ENCODE measurements at regions not wholly inside any gene's neighbourhood (a gene's known extent, or its start where the extent isn't known, plus 50 kb on each side); places are given as distances from the start of the nearest gene placed in this dataset.
A peak's percentile ranks its signal among the peaks of the same experiment; 100 is the strongest.
"Not testable (repeated sequence)": the region's sequence is repeated elsewhere in the genome, so short reads cannot be mapped to it uniquely, and the experiment has no call there.

GRCh38 chrX:148080593-148080992, 99.5 kb downstream of the FMR1NB start:
- no peak for DNase-seq

- DNase-seq = no peak
These were observed 103.5 kb downstream of the FMR1NB start for GRCh38 chrX:148084611-148085010.

DNA sequence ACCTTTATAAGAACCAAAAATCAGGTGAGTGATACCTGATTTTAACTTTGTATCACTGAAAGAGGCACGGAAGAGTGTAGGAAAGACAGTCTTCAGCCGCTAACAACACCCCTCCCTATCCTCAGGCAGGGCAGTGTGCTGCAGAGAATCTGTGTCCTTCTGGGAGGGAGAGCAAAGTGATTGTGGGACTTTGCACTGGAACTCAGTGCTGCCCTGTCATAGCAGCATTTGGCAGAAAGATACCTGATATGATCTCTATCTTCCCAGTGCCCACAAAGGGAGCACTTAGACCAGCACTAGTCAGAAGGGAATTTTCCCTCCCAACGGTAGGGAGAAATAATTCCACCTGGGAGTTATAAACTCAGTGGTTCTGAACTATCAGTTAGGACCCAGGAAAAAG, 139.0 kb downstream of the FMR1NB start:
- DNase-seq = no peak

DNA sequence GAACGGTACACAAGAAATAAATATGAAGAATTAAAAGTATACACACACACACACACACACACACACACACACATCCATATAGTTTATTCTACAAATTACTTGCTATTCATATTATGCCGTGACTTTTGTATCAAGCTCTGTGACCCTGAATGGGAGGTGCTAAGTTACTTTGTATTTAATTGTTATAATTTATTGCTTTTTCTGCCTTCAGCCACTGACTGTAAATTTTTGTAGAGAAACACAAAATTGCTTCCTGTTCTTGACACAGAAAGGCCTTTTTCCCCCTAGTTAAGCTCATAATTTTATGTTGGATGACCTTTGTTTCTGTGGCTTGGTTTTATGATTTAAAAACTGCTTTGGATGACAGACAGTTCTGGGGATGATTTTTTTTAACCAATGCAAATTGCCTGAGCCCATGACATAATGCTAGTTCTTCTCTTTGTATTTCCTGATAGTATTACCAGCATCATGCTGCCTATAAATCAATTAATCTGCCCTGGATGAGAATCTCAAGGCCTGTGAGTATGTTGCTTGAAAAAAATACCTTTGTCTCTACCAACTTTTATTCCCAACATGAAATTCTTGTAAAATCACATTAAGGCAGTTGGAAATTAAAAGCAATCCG, 140.0 kb downstream of the FMR1NB start:
- no peak for DNase-seq

DNA sequence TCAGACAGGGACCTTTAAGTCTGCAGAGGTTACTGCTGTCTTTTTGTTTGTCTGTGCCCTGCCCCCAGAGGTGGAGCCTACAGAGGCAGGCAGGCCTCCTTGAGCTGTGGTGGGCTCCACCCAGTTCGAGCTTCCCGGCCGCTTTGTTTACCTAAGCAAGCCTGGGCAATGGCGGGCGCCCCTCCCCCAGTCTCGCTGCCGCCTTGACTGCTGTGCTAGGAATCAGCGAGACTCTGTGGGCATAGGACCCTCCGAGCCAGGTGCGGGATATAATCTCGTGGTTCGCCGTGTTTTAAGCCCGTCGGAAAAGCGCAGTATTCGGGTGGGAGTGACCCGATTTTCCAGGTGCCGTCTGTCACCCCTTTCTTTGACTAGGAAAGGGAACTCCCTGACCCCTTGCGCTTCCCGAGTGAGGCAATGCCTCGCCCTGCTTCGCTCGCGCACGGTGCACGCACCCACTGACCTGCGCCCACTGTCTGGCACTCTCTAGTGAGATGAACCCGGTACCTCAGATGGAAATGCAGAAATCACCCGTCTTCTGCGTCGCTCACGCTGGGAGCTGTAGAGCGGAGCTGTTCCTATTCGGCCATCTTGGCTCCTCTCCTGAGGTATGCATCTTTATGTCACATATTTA, 147.9 kb downstream of the FMR1NB start:
- not testable (repeated sequence) for DNase-seq

GRCh38 chrX:148133105-148133725, 152.1 kb downstream of the FMR1NB start:
- DNase-seq = peak in 1 of 2 experiments; percentile 2

DNA sequence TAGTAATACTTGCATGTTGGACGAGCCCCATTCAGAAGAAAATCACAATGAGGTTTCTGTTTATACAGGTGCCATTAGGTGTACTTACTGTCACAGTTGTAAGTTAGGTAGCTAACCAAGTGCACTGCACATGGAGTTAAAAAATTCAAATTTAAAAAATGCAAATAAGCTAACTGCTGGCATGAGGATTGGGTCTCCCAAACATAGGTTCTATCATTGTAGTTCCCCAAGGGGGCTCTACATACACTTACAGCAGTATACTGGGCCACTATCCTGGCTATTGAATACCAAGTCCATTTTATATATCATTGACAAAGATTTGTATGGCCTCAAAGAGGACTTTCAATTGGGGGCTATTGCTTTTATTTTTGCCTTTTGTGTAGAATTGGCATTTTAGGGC, 153.4 kb downstream of the FMR1NB start:
- DNase-seq = peak in 1 of 2 experiments; percentile 6

- no peak for DNase-seq
These were observed 154.6 kb downstream of the FMR1NB start for GRCh38 chrX:148135738-148136137.

GRCh38 chrX:148146121-148146520, 165.0 kb downstream of the FMR1NB start:
- no peak for DNase-seq

DNA sequence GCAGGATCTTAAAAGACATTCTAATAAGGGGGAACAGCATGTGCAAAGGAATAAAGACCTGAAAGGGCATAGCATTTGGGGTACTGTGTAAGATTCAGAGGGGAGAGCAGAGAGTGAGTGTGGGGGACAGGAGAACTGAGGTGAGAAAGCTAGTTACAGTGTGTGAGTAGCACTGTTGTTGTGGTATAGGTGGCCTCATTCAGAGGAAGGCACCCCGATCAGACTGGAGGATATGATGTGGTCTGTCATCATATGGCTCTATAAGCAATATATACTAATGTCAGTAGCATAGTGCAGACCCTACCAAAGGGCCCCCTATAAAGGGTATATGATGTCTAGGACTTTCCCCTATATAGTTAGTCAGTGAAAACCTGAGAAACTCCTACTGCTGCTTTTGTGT, 175.8 kb downstream of the FMR1NB start:
- DNase-seq = no peak

GRCh38 chrX:148159796-148160195, 178.7 kb downstream of the FMR1NB start:
- DNase-seq = no peak

GRCh38 chrX:148161701-148162100, 180.6 kb downstream of the FMR1NB start:
- DNase-seq = no peak

GRCh38 chrX:148185631-148186030, 204.5 kb downstream of the FMR1NB start:
- no peak for DNase-seq

- DNase-seq = no peak
These were observed 211.4 kb downstream of the FMR1NB start for GRCh38 chrX:148192547-148192946.

GRCh38 chrX:148193759-148194158, 212.6 kb downstream of the FMR1NB start:
- DNase-seq = no peak

DNA sequence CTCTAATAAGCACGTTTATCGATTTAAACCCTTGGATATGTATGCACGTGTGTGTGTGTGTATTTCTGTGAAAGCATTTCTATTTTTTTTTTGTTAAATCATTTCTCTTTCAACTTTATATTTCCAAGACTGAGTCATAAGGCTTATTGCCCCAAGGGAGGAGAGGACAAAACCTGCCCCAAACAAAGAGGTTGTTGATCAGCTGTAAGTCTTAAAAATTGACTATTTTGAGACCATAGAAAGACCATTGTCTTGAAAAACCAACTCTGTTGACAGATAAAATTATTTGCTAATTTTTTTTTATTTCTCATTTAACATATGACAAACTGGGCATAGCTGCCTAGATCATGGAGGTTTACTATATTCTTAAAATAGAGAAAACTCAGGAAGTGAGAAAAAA, 222.4 kb downstream of the FMR1NB start:
- no peak for DNase-seq

DNA sequence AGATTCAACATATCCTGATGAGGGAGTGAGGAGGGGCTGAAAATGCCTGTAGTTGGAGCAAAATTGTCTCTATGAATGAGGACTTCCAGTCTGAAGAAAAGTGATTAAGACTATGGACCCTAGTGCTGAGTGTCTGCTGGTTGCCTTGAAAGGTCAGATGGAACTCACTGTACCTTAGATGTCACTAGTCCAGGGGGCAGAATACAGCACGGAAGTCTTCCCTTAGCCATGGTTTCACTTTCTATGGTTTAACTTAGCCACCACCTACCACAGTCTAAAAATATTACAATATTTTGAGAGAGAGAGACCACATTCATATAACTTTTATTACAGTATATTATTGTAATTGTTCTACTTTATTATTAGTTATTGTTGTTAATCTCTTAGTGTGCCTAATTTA, 223.1 kb downstream of the FMR1NB start:
- no peak for DNase-seq

DNA sequence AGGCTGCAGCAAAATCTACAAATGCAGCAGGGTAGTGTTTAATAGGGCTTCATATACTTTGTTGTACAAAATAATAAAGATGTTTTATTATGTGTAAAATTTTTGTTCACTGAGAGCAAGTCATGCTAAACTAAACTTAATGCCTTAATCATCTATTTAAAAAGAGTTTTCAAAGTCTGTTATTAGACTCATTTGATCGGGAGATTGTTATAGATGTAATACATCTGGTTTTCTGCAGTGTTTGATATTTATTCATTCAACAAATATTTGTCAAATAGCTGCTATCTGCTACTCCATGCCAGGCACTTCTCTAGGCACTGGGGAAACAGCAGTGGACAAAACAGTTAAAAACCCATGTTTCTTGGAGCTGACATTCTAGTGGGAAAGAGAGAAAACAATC, 233.6 kb downstream of the FMR1NB start:
- no peak for DNase-seq

GRCh38 chrX:148215726-148216125, 234.6 kb downstream of the FMR1NB start:
- no peak for DNase-seq

- no peak for DNase-seq
These were observed 242.2 kb downstream of the FMR1NB start for GRCh38 chrX:148223361-148223760.

- DNase-seq = no peak
These were observed 247.4 kb downstream of the FMR1NB start for GRCh38 chrX:148228521-148228920.

GRCh38 chrX:148229801-148230303, 248.7 kb downstream of the FMR1NB start:
- DNase-seq = no peak

- no peak for DNase-seq
These were observed 240.4 kb upstream of the AFF2 start for GRCh38 chrX:148259990-148260389.

- DNase-seq = no peak
These were observed 234.6 kb upstream of the AFF2 start for GRCh38 chrX:148265829-148266228.
